ENCODE measurements at regions not wholly inside any gene's neighbourhood (a gene's known extent, or its start where the extent isn't known, plus 50 kb on each side); places are given as distances from the start of the nearest gene placed in this dataset.
"Not testable (repeated sequence)": the region's sequence is repeated elsewhere in the genome, so short reads cannot be mapped to it uniquely, and the experiment has no call there.

GRCh38 chr11:97764605-97765004, 1256.1 kb upstream of the CNTN5 start:
- H2AFZ ChIP-seq (ENCODE audit: low read length) = no peak overlapping the region
- CTCF ChIA-PET = no interaction called here
- intact Hi-C loops (cut with micrococcal nuclease) = no loop called here

GRCh38 chr11:97770570-97770969, 1250.2 kb upstream of the CNTN5 start:
- no peaks in the 10 kb centered on the region for H4K20me1 ChIP-seq (ENCODE audit: low read length)
- no TSS peak for BruUV-seq (replicated peaks)
- H3K27ac ChIP-seq (ENCODE audit: low read length) = no peak overlapping the region
- ChIA-PET CTCF (no interaction called here), POLR2A (ENCODE audit: unreplicated experiment) (no interaction called here)
- H3K4me1 ChIP-seq (ENCODE audit: insufficient read depth, low read length) = no peaks in the 10 kb centered on the region
- H3F3A ChIP-seq (ENCODE audit: low read length, unreplicated experiment) = no peaks in the 10 kb centered on the region
- H3K9ac ChIP-seq (ENCODE audit: low read length) = no peak overlapping the region
- H3K27me3 ChIP-seq (ENCODE audit: low read length) = no peaks in the 10 kb centered on the region
- H3K9me2 ChIP-seq (replicated peaks; ENCODE audit: low read length) = no peaks in the 10 kb centered on the region
- intact Hi-C loops (cut with micrococcal nuclease) = no loop called here
- no peak overlapping the region for H3K4me3 ChIP-seq (ENCODE audit: low read length)
- peaks cover 13% of the 10 kb centered on the region; the same call in 1 of the 2 replicates for H3K9me3 ChIP-seq (ENCODE audit: low read length)
- DNase-seq = no peak
- H3K79me2 ChIP-seq (ENCODE audit: low read length) = no peaks in the 10 kb centered on the region
- no peak overlapping the region for H2AFZ ChIP-seq (ENCODE audit: low read length)
- TF ChIP-seq EZH2phosphoT487 (IDR thresholded peaks at IDR 0.05; ENCODE audit: borderline replicate concordance, low read length) (no peak), CTCF (conservative IDR thresholded peaks at IDR 0.05; ENCODE audit: low read depth, low read length) (no peak), EZH2 (IDR thresholded peaks at IDR 0.05; ENCODE audit: low read length, unreplicated experiment) (no peak)
- no peak overlapping the region for H3K4me2 ChIP-seq (ENCODE audit: low read length)
- ATAC-seq = no peak
- no peaks in the 10 kb centered on the region for H3K36me3 ChIP-seq (ENCODE audit: low read depth, low read length)

More at GRCh38 chr11:97764605-97765004, 1256.1 kb upstream of the CNTN5 start:
- DNase-seq = no peak
- Histone ChIP-seq H3K27ac (ENCODE audit: low read length) (no peak overlapping the region), H3K79me2 (ENCODE audit: low read length) (no peaks in the 10 kb centered on the region), H3K4me3 (ENCODE audit: low read length) (no peak overlapping the region), H4K20me1 (ENCODE audit: low read length) (no peaks in the 10 kb centered on the region), H3K9me2 (replicated peaks; ENCODE audit: low read length) (no peaks in the 10 kb centered on the region), H3K4me1 (ENCODE audit: insufficient read depth, low read length) (no peaks in the 10 kb centered on the region), H3K9ac (ENCODE audit: low read length) (no peak overlapping the region), H3K4me2 (ENCODE audit: low read length) (no peak overlapping the region), H3F3A (ENCODE audit: low read length, unreplicated experiment) (no peaks in the 10 kb centered on the region), H3K36me3 (ENCODE audit: low read depth, low read length) (no peaks in the 10 kb centered on the region), H3K9me3 (ENCODE audit: low read length) (peaks cover 10% of the 10 kb centered on the region), H3K27me3 (ENCODE audit: low read length) (no peaks in the 10 kb centered on the region)
- no peak for TF ChIP-seq EZH2phosphoT487 (IDR thresholded peaks at IDR 0.05; ENCODE audit: borderline replicate concordance, low read length)
- no peak for TF ChIP-seq EZH2 (IDR thresholded peaks at IDR 0.05; ENCODE audit: low read length, unreplicated experiment)
- TF ChIP-seq CTCF (conservative IDR thresholded peaks at IDR 0.05; ENCODE audit: low read depth, low read length) = no peak
- POLR2A ChIA-PET (ENCODE audit: unreplicated experiment) = no interaction called here
- no TSS peak for BruUV-seq (replicated peaks)
- no peak for ATAC-seq

- H3K9ac ChIP-seq (ENCODE audit: low read length) = no peak overlapping the region
- no peaks in the 10 kb centered on the region for H4K20me1 ChIP-seq (ENCODE audit: low read length)
- CTCF ChIA-PET = no interaction called here
- peaks cover 13% of the 10 kb centered on the region; the same call in 1 of the 2 replicates for H3K9me3 ChIP-seq (ENCODE audit: low read length)
- H3K27me3 ChIP-seq (ENCODE audit: low read length) = no peaks in the 10 kb centered on the region
- no TSS peak for BruUV-seq (replicated peaks)
- no peaks in the 10 kb centered on the region for H3K9me2 ChIP-seq (replicated peaks; ENCODE audit: low read length)
- no peak overlapping the region for H3K27ac ChIP-seq (ENCODE audit: low read length)
- TF ChIP-seq EZH2phosphoT487 (IDR thresholded peaks at IDR 0.05; ENCODE audit: borderline replicate concordance, low read length) (no peak), EZH2 (IDR thresholded peaks at IDR 0.05; ENCODE audit: low read length, unreplicated experiment) (no peak), CTCF (conservative IDR thresholded peaks at IDR 0.05; ENCODE audit: low read depth, low read length) (no peak)
- no peaks in the 10 kb centered on the region for H3K36me3 ChIP-seq (ENCODE audit: low read depth, low read length)
- H3F3A ChIP-seq (ENCODE audit: low read length, unreplicated experiment) = no peaks in the 10 kb centered on the region
- H3K4me2 ChIP-seq (ENCODE audit: low read length) = no peak overlapping the region
- no peak for ATAC-seq
- POLR2A ChIA-PET (ENCODE audit: unreplicated experiment) = no interaction called here
- H2AFZ ChIP-seq (ENCODE audit: low read length) = no peak overlapping the region
- intact Hi-C loops (cut with micrococcal nuclease) = no loop called here
- no peak for DNase-seq
- H3K4me3 ChIP-seq (ENCODE audit: low read length) = no peak overlapping the region
- no peaks in the 10 kb centered on the region for H3K79me2 ChIP-seq (ENCODE audit: low read length)
- no peaks in the 10 kb centered on the region for H3K4me1 ChIP-seq (ENCODE audit: insufficient read depth, low read length)
Observed at GRCh38 chr11:97772705-97773104, 1248.0 kb upstream of the CNTN5 start.

- H3K36me3 ChIP-seq (ENCODE audit: low read depth, low read length); H2AFZ ChIP-seq (ENCODE audit: low read length); H3F3A ChIP-seq (ENCODE audit: low read length, unreplicated experiment); ATAC-seq; H3K9me2 ChIP-seq (replicated peaks; ENCODE audit: low read length); intact Hi-C loops (cut with micrococcal nuclease); H3K27me3 ChIP-seq (ENCODE audit: low read length); H3K4me1 ChIP-seq (ENCODE audit: insufficient read depth, low read length); H3K4me3 ChIP-seq (ENCODE audit: low read length); DNase-seq; H4K20me1 ChIP-seq (ENCODE audit: low read length); BruUV-seq (replicated peaks); H3K79me2 ChIP-seq (ENCODE audit: low read length); H3K9ac ChIP-seq (ENCODE audit: low read length); H3K4me2 ChIP-seq (ENCODE audit: low read length); CTCF ChIA-PET; POLR2A ChIA-PET (ENCODE audit: unreplicated experiment); H3K27ac ChIP-seq (ENCODE audit: low read length): not testable (repeated sequence)
- H3K9me3 ChIP-seq (ENCODE audit: low read length) = peaks cover 16% of the 10 kb centered on the region; the same call in 1 of the 2 replicates
Observed at GRCh38 chr11:97784388-97784787, 1236.4 kb upstream of the CNTN5 start.
